ENCODE measurements at regions not wholly inside any gene's neighbourhood (a gene's known extent, or its start where the extent isn't known, plus 50 kb on each side); places are given as distances from the start of the nearest gene placed in this dataset.

DNA sequence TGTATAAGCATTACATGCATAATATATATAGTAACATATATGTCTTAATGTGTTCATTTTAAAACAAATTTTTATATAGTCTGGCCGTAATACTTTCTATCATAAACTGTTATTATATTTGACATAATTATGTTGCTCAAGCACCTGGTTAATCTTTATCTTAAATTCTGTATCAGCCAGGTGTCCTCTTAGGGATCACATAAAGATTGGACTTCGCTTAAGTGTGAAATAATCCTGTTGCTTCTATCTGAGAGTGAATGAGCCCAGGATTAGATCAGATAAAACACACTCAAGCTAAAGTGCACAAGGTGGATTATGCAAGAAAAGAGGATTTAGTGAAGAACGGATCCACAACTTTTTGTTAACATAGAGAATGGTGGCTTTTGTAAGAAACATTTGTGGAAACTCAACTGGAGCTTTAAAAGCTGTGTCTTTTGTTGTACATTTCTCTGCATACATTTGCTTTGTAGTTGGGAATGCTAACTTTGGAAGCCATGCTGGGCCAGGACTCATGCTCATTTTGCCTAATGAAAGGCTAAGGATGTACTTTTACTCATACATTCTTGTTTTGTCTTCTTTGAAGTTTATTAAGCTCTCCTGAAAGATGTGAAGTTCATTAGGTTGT lies 437.8 kb downstream of the ZIC1 start:
- TF ChIP-seq, protein P1, sequence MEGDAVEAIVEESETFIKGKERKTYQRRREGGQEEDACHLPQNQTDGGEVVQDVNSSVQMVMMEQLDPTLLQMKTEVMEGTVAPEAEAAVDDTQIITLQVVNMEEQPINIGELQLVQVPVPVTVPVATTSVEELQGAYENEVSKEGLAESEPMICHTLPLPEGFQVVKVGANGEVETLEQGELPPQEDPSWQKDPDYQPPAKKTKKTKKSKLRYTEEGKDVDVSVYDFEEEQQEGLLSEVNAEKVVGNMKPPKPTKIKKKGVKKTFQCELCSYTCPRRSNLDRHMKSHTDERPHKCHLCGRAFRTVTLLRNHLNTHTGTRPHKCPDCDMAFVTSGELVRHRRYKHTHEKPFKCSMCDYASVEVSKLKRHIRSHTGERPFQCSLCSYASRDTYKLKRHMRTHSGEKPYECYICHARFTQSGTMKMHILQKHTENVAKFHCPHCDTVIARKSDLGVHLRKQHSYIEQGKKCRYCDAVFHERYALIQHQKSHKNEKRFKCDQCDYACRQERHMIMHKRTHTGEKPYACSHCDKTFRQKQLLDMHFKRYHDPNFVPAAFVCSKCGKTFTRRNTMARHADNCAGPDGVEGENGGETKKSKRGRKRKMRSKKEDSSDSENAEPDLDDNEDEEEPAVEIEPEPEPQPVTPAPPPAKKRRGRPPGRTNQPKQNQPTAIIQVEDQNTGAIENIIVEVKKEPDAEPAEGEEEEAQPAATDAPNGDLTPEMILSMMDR (IDR thresholded peaks at IDR 0.05): no peak
- TF ChIP-seq, protein P2, sequence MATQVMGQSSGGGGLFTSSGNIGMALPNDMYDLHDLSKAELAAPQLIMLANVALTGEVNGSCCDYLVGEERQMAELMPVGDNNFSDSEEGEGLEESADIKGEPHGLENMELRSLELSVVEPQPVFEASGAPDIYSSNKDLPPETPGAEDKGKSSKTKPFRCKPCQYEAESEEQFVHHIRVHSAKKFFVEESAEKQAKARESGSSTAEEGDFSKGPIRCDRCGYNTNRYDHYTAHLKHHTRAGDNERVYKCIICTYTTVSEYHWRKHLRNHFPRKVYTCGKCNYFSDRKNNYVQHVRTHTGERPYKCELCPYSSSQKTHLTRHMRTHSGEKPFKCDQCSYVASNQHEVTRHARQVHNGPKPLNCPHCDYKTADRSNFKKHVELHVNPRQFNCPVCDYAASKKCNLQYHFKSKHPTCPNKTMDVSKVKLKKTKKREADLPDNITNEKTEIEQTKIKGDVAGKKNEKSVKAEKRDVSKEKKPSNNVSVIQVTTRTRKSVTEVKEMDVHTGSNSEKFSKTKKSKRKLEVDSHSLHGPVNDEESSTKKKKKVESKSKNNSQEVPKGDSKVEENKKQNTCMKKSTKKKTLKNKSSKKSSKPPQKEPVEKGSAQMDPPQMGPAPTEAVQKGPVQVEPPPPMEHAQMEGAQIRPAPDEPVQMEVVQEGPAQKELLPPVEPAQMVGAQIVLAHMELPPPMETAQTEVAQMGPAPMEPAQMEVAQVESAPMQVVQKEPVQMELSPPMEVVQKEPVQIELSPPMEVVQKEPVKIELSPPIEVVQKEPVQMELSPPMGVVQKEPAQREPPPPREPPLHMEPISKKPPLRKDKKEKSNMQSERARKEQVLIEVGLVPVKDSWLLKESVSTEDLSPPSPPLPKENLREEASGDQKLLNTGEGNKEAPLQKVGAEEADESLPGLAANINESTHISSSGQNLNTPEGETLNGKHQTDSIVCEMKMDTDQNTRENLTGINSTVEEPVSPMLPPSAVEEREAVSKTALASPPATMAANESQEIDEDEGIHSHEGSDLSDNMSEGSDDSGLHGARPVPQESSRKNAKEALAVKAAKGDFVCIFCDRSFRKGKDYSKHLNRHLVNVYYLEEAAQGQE (IDR thresholded peaks at IDR 0.05; ENCODE audit: insufficient read depth in 1 of 2, low read depth in 2 of 2, low read length in 1 of 2): no peak
- no peak for TF ChIP-seq POLR2AphosphoS5 (IDR thresholded peaks at IDR 0.05; ENCODE audit: low read depth, low read length)
- no peak for TF ChIP-seq TCF7L2 (IDR thresholded peaks at IDR 0.05; ENCODE audit: low read depth, low read length)
- no peak for TF ChIP-seq SIN3A (IDR thresholded peaks at IDR 0.05; ENCODE audit: borderline replicate concordance, insufficient read depth, low read depth, low read length)

Data from Panc1 (cell line).